ENCODE measurements at regions not wholly inside any gene's neighbourhood (a gene's known extent, or its start where the extent isn't known, plus 50 kb on each side); places are given as distances from the start of the nearest gene placed in this dataset.
"Not testable (repeated sequence)": the region's sequence is repeated elsewhere in the genome, so short reads cannot be mapped to it uniquely, and the experiment has no call there.

GRCh38 chr1:229132106-229132443 lies 138.8 kb upstream of the RAB4A start:
- no peak for DNase-seq (ENCODE audit: low read depth in 2 of 2)

- no peak for DNase-seq (ENCODE audit: low read depth in 2 of 2)
Measured at GRCh38 chr1:229132706-229133105, 138.2 kb upstream of the RAB4A start.

GRCh38 chr1:229133151-229133550 lies 137.8 kb upstream of the RAB4A start:
- no peak for DNase-seq (ENCODE audit: low read depth in 2 of 2)

GRCh38 chr1:229133811-229134210 lies 137.1 kb upstream of the RAB4A start:
- no peak for DNase-seq (ENCODE audit: low read depth in 2 of 2)

GRCh38 chr1:229134381-229135217 lies 136.3 kb upstream of the RAB4A start:
- DNase-seq (ENCODE audit: low read depth in 2 of 2): not testable (repeated sequence)

- no peak for DNase-seq (ENCODE audit: low read depth in 2 of 2)
Measured at GRCh38 chr1:229135773-229136172, 135.1 kb upstream of the RAB4A start.

- DNase-seq (ENCODE audit: low read depth in 2 of 2): no peak
Measured at GRCh38 chr1:229136822-229137221, 134.1 kb upstream of the RAB4A start.

GRCh38 chr1:229137271-229137670 lies 133.6 kb upstream of the RAB4A start:
- no peak for DNase-seq (ENCODE audit: low read depth in 2 of 2)

- no peak for DNase-seq (ENCODE audit: low read depth in 2 of 2)
Measured at GRCh38 chr1:229138058-229138457, 132.9 kb upstream of the RAB4A start.

GRCh38 chr1:229139331-229140118 lies 131.4 kb upstream of the RAB4A start:
- DNase-seq (ENCODE audit: low read depth in 2 of 2): no peak

- no peak for DNase-seq (ENCODE audit: low read depth in 2 of 2)
Measured at GRCh38 chr1:229140119-229140396, 130.9 kb upstream of the RAB4A start.

GRCh38 chr1:229141271-229141670 lies 129.6 kb upstream of the RAB4A start:
- DNase-seq (ENCODE audit: low read depth in 2 of 2): no peak

GRCh38 chr1:229141689-229142377 lies 129.1 kb upstream of the RAB4A start:
- DNase-seq (ENCODE audit: low read depth in 2 of 2): no peak

GRCh38 chr1:229142471-229142870 lies 128.4 kb upstream of the RAB4A start:
- no peak for DNase-seq (ENCODE audit: low read depth in 2 of 2)

GRCh38 chr1:229146647-229147046 lies 124.3 kb upstream of the RAB4A start:
- no peak for DNase-seq (ENCODE audit: low read depth in 2 of 2)

GRCh38 chr1:229147072-229147471 lies 123.8 kb upstream of the RAB4A start:
- DNase-seq (ENCODE audit: low read depth in 2 of 2): no peak

- no peak for DNase-seq (ENCODE audit: low read depth in 2 of 2)
Measured at GRCh38 chr1:229148041-229148671, 122.8 kb upstream of the RAB4A start.

- DNase-seq (ENCODE audit: low read depth in 2 of 2): no peak
Measured at GRCh38 chr1:229148743-229149142, 122.2 kb upstream of the RAB4A start.

- DNase-seq (ENCODE audit: low read depth in 2 of 2): no peak
Measured at GRCh38 chr1:229149435-229149834, 121.5 kb upstream of the RAB4A start.

GRCh38 chr1:229150518-229150917 lies 120.4 kb upstream of the RAB4A start:
- DNase-seq (ENCODE audit: low read depth in 2 of 2): no peak

GRCh38 chr1:229151412-229151811 lies 119.5 kb upstream of the RAB4A start:
- not testable (repeated sequence) for DNase-seq (ENCODE audit: low read depth in 2 of 2)

GRCh38 chr1:229152311-229152710 lies 118.6 kb upstream of the RAB4A start:
- DNase-seq (ENCODE audit: low read depth in 2 of 2): no peak

Data from stimulated activated CD8-positive, alpha-beta memory T cell treated with anti-CD3 and anti-CD28 coated beads, Interleukin-2, amount 100 ng/mL, for 48 hours (primary cell).